Endodermal cell (in vitro differentiated cells): ENCODE measurements at regions not wholly inside any gene's neighbourhood (a gene's known extent, or its start where the extent isn't known, plus 50 kb on each side); places are given as distances from the start of the nearest gene placed in this dataset.

Source experiments
- DNase-seq: peaks from one replicate; pipeline ENCODE4 v3.0.0-alpha.2; 2017
- H3K27ac ChIP-seq: 2 replicates; pipeline ENCODE4 v1.5.1; 2013; ENCODE audit warnings: mild to moderate bottlenecking, low read depth, low read length, moderate library complexity
- H3K27me3 ChIP-seq: 2 replicates; pipeline ENCODE4 v1.6.1; 2013; ENCODE audit warnings: mild to moderate bottlenecking, low read length, moderate library complexity; ENCODE audit not compliant: insufficient read depth, control insufficient read depth, poor library complexity, severe bottlenecking
- H3K36me3 ChIP-seq: 2 replicates; pipeline ENCODE4 v1.7.0; 2013; ENCODE audit warnings: mild to moderate bottlenecking, low read length, moderate library complexity; ENCODE audit not compliant: control insufficient read depth, insufficient read depth
- H3K4me1 ChIP-seq: one replicate; pipeline ENCODE4 v1.7.0; 2013; ENCODE audit warnings: low read length; ENCODE audit not compliant: control insufficient read depth, insufficient read depth
- H3K4me3 ChIP-seq: 2 replicates; pipeline ENCODE4 v1.5.1; 2013; ENCODE audit warnings: mild to moderate bottlenecking, low read length, moderate library complexity
- H3K9ac ChIP-seq: 2 replicates; pipeline ENCODE4 v1.6.1; 2013; ENCODE audit warnings: mild to moderate bottlenecking, low read length, moderate library complexity; ENCODE audit not compliant: poor library complexity, severe bottlenecking; ENCODE audit errors: extremely low read depth
- H3K9me3 ChIP-seq: 2 replicates; pipeline ENCODE4 v1.6.1; 2013; ENCODE audit warnings: mild to moderate bottlenecking, low read length, moderate library complexity; ENCODE audit not compliant: control insufficient read depth
- H3K27ac Mint-ChIP-seq: 2 replicates; pipeline ENCODE4 v1.8.0; 2020; ENCODE audit warnings: mixed read lengths
- H3K27me3 Mint-ChIP-seq: 2 replicates; pipeline ENCODE4 v1.8.0; 2021; ENCODE audit warnings: mild to moderate bottlenecking, mixed read lengths; ENCODE audit not compliant: insufficient read depth
- H3K36me3 Mint-ChIP-seq: 2 replicates; pipeline ENCODE4 v1.8.0; 2020; ENCODE audit warnings: low read depth, mixed read lengths
- H3K4me1 Mint-ChIP-seq: 2 replicates; pipeline ENCODE4 v1.8.0; 2020; ENCODE audit warnings: mixed read lengths
- H3K4me3 Mint-ChIP-seq: 2 replicates; pipeline ENCODE4 v1.8.0; 2020; ENCODE audit warnings: mild to moderate bottlenecking, moderate library complexity, mixed read lengths
- H3K9me3 Mint-ChIP-seq: 2 replicates; pipeline ENCODE4 v1.8.0; 2020; ENCODE audit warnings: mild to moderate bottlenecking, mixed read lengths
- CTCF ChIP-seq: fragments of 200-600 bp; sonication (generic); conservative IDR thresholded peaks from 2 replicates; pipeline ENCODE4 v1.5.0; 2021; ENCODE audit warnings: antibody characterized with exemption, mild to moderate bottlenecking
- WGBS, 2 experiments: methylation state at CpG; one replicate each; pipeline versions ENCODE4 v1.1.5 to v1.1.7; 2013; ENCODE audit warnings: missing lambda C conversion rate in 2 of 2, mixed read lengths in 1 of 2; ENCODE audit not compliant: insufficient coverage in 1 of 2, insufficient read length in 1 of 2; 5-methylcytosine and 5-hydroxymethylcytosine counted together

DNA sequence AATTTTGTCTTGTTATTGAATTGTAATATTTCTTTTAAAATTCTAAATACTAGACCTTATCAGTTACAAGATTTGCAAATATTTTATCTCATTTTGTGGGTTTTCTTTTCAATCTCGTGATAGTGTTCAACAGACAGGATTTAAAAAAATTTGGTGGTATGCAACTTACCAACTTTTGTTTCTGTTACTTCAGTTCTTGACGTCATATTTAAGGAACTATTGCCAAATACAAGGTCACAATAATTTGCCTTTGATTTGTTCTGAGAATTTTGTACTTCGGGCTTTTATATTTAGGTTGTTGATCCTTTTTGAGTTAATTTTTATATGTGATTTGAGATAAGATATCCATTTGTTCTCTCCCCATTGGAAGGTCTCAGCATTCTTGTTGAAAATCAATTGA is 876.6 kb downstream of the DCDC2C start:
- Mint-ChIP-seq H3K27me3 (no peaks in the 10 kb centered on the region), H3K4me3 (no peak overlapping the region), H3K27ac (no peak overlapping the region), H3K36me3 (no peaks in the 10 kb centered on the region), H3K9me3 (peaks cover 3% of the 10 kb centered on the region), H3K4me1 (peaks cover 1% of the 10 kb centered on the region)
- no peak overlapping the region for H3K4me3 ChIP-seq
- TF ChIP-seq CTCF, result no peak
- no peak overlapping the region for H3K27ac ChIP-seq
- 87 to 100% methylated on average over 1 to 3 of the region's 3 CpGs for WGBS, 2 experiments
- no peak for DNase-seq
- no peaks in the 10 kb centered on the region for H3K27me3 ChIP-seq
- H3K4me1 ChIP-seq, result no peaks in the 10 kb centered on the region
- H3K9ac ChIP-seq, result no peak overlapping the region
- H3K9me3 ChIP-seq, result no peaks in the 10 kb centered on the region
- no peaks in the 10 kb centered on the region for H3K36me3 ChIP-seq

GRCh38 chr2:4585057-4585635 is 881.8 kb downstream of the DCDC2C start:
- no peak overlapping the region for H3K9ac ChIP-seq
- no peak for DNase-seq

DNA sequence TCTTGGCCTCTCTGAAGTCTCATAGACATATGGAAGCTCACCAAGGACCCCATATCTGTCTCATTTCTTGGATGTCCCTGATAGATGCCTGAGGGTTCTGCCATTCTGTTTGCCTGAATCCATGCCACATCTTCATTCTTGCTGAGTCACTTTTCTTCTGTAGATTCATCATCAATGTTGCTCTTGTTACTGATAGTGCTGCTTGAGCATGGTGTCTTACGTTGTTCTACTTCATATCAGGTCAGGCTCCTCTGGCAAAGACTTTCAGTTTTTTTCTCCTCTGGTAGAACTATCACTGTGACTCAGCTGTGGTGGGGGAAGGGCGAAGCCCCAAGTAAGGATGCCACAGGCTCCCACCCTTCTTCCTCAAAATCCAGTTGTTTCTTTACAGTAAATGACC is 885.2 kb downstream of the DCDC2C start:
- TF ChIP-seq CTCF, result no peak
- no peaks in the 10 kb centered on the region for H3K9me3 ChIP-seq
- H3K4me1 ChIP-seq, result no peaks in the 10 kb centered on the region
- no peak for DNase-seq
- Mint-ChIP-seq H3K4me3 (no peak overlapping the region), H3K9me3 (no peaks in the 10 kb centered on the region), H3K27ac (no peak overlapping the region), H3K4me1 (no peaks in the 10 kb centered on the region), H3K27me3 (no peaks in the 10 kb centered on the region), H3K36me3 (no peaks in the 10 kb centered on the region)
- no peak overlapping the region for H3K27ac ChIP-seq
- 89 to 92% methylated on average over 2 of the region's 2 CpGs for WGBS, 2 experiments
- no peaks in the 10 kb centered on the region for H3K36me3 ChIP-seq
- H3K27me3 ChIP-seq, result no peaks in the 10 kb centered on the region
- H3K9ac ChIP-seq, result no peak overlapping the region
- H3K4me3 ChIP-seq, result no peak overlapping the region

More at GRCh38 chr2:4585057-4585635, 881.8 kb downstream of the DCDC2C start:
- H3K36me3 ChIP-seq, result no peaks in the 10 kb centered on the region
- TF ChIP-seq CTCF, result no peak
- Mint-ChIP-seq H3K36me3 (no peaks in the 10 kb centered on the region), H3K27me3 (no peaks in the 10 kb centered on the region), H3K4me3 (no peak overlapping the region), H3K27ac (no peak overlapping the region), H3K9me3 (no peaks in the 10 kb centered on the region), H3K4me1 (no peaks in the 10 kb centered on the region)
- no peaks in the 10 kb centered on the region for H3K27me3 ChIP-seq
- H3K4me1 ChIP-seq, result no peaks in the 10 kb centered on the region
- 71 to 91% methylated on average over 2 to 3 of the region's 3 CpGs for WGBS, 2 experiments
- no peaks in the 10 kb centered on the region for H3K9me3 ChIP-seq
- H3K4me3 ChIP-seq, result no peak overlapping the region
- H3K27ac ChIP-seq, result no peak overlapping the region
